ENCODE measurements at regions not wholly inside any gene's neighbourhood (a gene's known extent, or its start where the extent isn't known, plus 50 kb on each side); places are given as distances from the start of the nearest gene placed in this dataset.

DNA sequence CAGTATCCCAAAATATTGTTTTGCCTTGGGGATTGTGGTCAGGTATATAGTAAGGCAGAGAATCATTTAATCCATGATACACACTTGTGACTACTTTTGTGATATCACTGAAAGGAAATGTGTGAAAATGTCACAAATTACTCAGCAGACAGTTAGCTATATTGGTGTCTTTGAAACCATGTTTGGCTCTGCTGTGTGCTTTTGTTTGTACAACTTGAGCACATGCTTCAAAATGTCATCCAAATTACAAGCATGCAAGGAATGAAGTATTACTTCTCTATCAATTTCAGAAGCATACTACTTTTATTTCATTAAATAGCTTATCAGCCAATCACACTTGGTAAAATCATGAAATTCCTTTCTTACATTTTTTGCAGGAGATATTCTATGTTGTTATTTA, 619.0 kb upstream of the AGTR1 start:
- Histone ChIP-seq H3K9me3 (ENCODE audit: low read length) (no peaks in the 10 kb centered on the region), H3K9me2 (replicated peaks; ENCODE audit: insufficient read depth, low read length) (no peaks in the 10 kb centered on the region), H2AFZ (ENCODE audit: low read length) (no peak overlapping the region), H3K27ac (ENCODE audit: low read length) (no peak overlapping the region), H3K79me2 (ENCODE audit: low read length) (no peaks in the 10 kb centered on the region), H3K4me2 (ENCODE audit: low read depth, low read length, poor library complexity, severe bottlenecking) (no peak overlapping the region), H4K20me1 (ENCODE audit: insufficient read depth, low read depth, low read length) (no peaks in the 10 kb centered on the region), H3K36me3 (ENCODE audit: insufficient read depth, low read length) (no peaks in the 10 kb centered on the region), H3K27me3 (ENCODE audit: low read length) (no peaks in the 10 kb centered on the region), H3K4me1 (ENCODE audit: low read length) (no peaks in the 10 kb centered on the region), H3K9ac (ENCODE audit: low read length) (no peak overlapping the region), H3K4me3 (ENCODE audit: low read length) (no peak overlapping the region)
- no peak for DNase-seq

DNA sequence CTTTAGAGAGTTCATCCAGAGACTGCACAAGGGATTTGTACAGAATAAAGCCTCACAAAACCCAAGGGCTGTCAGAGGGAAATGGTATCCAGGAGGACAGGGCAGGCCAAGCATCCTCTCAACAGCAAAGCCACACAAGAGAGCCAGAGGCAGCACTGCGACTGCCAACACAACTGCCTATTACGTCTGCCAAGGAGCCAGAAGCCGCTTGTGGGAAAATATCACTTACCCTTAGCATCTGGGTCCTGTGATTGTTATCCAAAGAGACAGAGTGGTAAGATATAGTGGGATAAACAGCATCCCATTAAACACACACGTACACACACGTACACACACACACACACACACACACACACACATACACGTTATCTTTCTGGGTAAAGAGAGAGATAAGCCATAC, 618.3 kb upstream of the AGTR1 start:
- Histone ChIP-seq H3K9me3 (ENCODE audit: low read length) (no peaks in the 10 kb centered on the region), H3K79me2 (ENCODE audit: low read length) (no peaks in the 10 kb centered on the region), H3K9me2 (replicated peaks; ENCODE audit: insufficient read depth, low read length) (no peaks in the 10 kb centered on the region), H3K4me1 (ENCODE audit: low read length) (no peaks in the 10 kb centered on the region), H3K4me3 (ENCODE audit: low read length) (no peak overlapping the region), H3K27ac (ENCODE audit: low read length) (no peak overlapping the region), H3K4me2 (ENCODE audit: low read depth, low read length, poor library complexity, severe bottlenecking) (no peak overlapping the region), H3K36me3 (ENCODE audit: insufficient read depth, low read length) (no peaks in the 10 kb centered on the region), H3K27me3 (ENCODE audit: low read length) (no peaks in the 10 kb centered on the region), H4K20me1 (ENCODE audit: insufficient read depth, low read depth, low read length) (no peaks in the 10 kb centered on the region), H2AFZ (ENCODE audit: low read length) (no peak overlapping the region), H3K9ac (ENCODE audit: low read length) (no peak overlapping the region)
- DNase-seq = no peak

DNA sequence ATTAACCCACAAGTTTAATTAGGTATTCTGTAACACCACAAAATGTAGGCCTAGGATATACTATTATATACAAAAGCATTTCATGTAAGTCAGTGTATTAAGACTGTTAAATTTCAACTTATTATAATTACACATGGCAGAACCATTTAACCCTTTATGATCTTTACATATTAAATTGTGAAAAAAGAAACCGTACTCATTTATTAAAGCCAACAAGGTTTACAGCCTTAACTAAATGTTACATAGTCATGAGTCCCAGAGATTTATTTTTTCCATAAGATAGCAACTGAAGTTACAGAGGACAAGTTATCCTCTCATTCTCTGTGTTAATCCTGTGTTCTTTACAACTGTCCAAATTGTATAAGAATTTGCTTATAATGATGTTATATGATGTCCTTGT, 615.8 kb upstream of the AGTR1 start:
- H4K20me1 ChIP-seq (ENCODE audit: insufficient read depth, low read depth, low read length) = no peaks in the 10 kb centered on the region
- no peaks in the 10 kb centered on the region for H3K79me2 ChIP-seq (ENCODE audit: low read length)
- H3K36me3 ChIP-seq (ENCODE audit: insufficient read depth, low read length) = no peaks in the 10 kb centered on the region
- H3K9me3 ChIP-seq (ENCODE audit: low read length) = no peaks in the 10 kb centered on the region
- no peak for DNase-seq
- no peak overlapping the region for H2AFZ ChIP-seq (ENCODE audit: low read length)
- H3K4me2 ChIP-seq (ENCODE audit: low read depth, low read length, poor library complexity, severe bottlenecking) = no peak overlapping the region
- H3K9me2 ChIP-seq (replicated peaks; ENCODE audit: insufficient read depth, low read length) = no peaks in the 10 kb centered on the region
- H3K27ac ChIP-seq (ENCODE audit: low read length) = no peak overlapping the region
- no peaks in the 10 kb centered on the region for H3K4me1 ChIP-seq (ENCODE audit: low read length)
- no peak overlapping the region for H3K9ac ChIP-seq (ENCODE audit: low read length)
- H3K4me3 ChIP-seq (ENCODE audit: low read length) = no peak overlapping the region
- H3K27me3 ChIP-seq (ENCODE audit: low read length) = no peaks in the 10 kb centered on the region

DNA sequence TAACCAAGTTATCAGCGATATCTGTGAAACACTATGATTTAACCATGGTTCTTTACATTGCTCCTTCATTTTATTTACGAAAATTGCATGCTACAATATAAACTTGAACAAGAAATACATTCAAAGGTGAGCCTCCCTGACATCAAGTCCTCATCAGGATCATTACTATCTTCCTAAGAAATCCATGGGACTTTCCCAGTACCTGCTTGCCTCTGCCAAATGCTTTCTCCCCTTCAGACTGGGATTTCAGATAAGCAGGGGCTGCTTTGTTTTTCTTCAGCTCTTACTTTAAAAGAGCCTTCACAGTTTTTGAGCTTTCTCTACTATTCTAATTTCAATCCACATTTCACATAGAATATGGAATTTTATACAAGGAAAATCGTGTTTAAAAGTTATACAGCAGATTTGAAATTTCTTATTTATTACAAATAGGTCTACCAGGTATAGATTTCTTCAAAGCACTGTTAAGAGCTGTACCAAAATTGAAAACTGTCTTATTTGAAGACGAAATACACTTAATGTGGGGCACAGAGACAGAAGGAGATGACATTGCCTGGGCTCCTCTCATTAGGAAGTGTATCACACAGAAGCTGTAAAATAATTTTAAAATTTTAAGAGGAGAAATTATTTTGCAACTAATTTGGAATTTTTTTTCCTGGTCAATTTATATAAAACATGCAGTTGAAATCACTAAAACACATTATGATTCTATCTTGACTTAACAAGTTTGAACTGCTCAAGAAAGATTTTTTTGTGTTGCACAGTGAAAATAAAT, 615.0 kb upstream of the AGTR1 start:
- H3K9me2 ChIP-seq (replicated peaks; ENCODE audit: insufficient read depth, low read length) = no peaks in the 10 kb centered on the region
- no peak overlapping the region for H2AFZ ChIP-seq (ENCODE audit: low read length)

DNA sequence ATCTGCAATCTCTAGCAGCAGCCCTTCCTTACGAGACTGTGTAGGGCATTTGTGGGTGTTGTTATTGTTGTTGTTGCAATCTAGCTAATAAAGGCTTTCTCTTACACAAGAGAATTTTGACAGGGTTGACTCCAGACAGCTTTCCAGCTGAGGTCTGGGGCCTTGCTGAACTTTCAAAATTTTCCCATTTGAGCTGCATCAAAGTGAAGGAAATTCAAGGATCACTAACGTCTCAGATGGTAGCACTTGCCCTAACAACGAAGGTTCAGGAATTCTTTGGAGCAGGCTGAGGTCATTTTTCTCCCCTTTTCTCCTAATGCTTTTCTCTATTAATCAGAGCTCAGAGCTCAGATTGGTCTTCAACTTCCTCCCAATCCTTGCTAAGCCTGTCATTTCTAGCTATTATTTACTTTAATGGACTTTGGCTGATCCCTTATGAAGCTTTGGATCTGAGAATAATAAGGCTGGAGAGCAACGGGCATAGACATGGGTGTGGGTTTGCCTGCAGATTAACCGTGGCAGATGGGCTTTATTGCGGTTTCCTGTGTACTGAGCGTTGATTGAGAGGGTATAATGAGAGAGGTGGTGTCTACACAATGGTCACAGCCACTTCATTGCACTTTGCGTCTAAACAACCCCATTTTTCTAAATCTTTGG, 614.0 kb upstream of the AGTR1 start:
- no peak for DNase-seq
- Histone ChIP-seq H3K4me1 (ENCODE audit: low read length) (no peaks in the 10 kb centered on the region), H3K27ac (ENCODE audit: low read length) (no peak overlapping the region), H3K9me3 (ENCODE audit: low read length) (no peaks in the 10 kb centered on the region), H3K9ac (ENCODE audit: low read length) (no peak overlapping the region), H3K27me3 (ENCODE audit: low read length) (no peaks in the 10 kb centered on the region), H3K4me2 (ENCODE audit: low read depth, low read length, poor library complexity, severe bottlenecking) (no peak overlapping the region), H3K36me3 (ENCODE audit: insufficient read depth, low read length) (no peaks in the 10 kb centered on the region), H3K79me2 (ENCODE audit: low read length) (no peaks in the 10 kb centered on the region), H3K4me3 (ENCODE audit: low read length) (no peak overlapping the region), H3K9me2 (replicated peaks; ENCODE audit: insufficient read depth, low read length) (no peaks in the 10 kb centered on the region), H4K20me1 (ENCODE audit: insufficient read depth, low read depth, low read length) (no peaks in the 10 kb centered on the region), H2AFZ (ENCODE audit: low read length) (no peak overlapping the region)

More for the DNA sequence above, 615.0 kb upstream of the AGTR1 start:
- no peaks in the 10 kb centered on the region for H4K20me1 ChIP-seq (ENCODE audit: insufficient read depth, low read depth, low read length)
- H3K9me3 ChIP-seq (ENCODE audit: low read length) = no peaks in the 10 kb centered on the region
- no peaks in the 10 kb centered on the region for H3K4me1 ChIP-seq (ENCODE audit: low read length)
- H3K36me3 ChIP-seq (ENCODE audit: insufficient read depth, low read length) = no peaks in the 10 kb centered on the region
- no peak overlapping the region for H3K4me2 ChIP-seq (ENCODE audit: low read depth, low read length, poor library complexity, severe bottlenecking)
- no peaks in the 10 kb centered on the region for H3K79me2 ChIP-seq (ENCODE audit: low read length)
- no peaks in the 10 kb centered on the region for H3K27me3 ChIP-seq (ENCODE audit: low read length)
- no peak for DNase-seq
- H3K27ac ChIP-seq (ENCODE audit: low read length) = no peak overlapping the region
- no peak overlapping the region for H3K4me3 ChIP-seq (ENCODE audit: low read length)
- H3K9ac ChIP-seq (ENCODE audit: low read length) = no peak overlapping the region

DNA sequence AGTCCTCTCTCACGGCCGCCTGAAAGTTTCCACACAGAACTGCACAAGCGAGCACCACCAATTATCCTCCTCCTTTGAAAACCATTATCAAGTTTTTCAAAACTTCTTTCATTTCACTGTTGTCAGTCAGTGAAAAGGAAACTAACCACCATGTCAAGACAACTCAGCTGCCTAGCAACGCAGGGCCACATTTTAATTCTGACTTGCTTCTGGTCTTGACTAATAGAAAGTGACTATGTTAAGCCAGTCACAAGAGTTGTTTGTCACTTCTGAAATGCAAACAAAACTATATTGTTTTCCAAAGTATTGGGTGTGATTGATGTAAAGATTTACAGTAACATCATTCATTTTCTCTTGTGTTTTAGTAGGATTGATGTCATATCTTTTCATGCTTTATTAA, 612.8 kb upstream of the AGTR1 start:
- no peaks in the 10 kb centered on the region for H3K36me3 ChIP-seq (ENCODE audit: insufficient read depth, low read length)
- H3K9me2 ChIP-seq (replicated peaks; ENCODE audit: insufficient read depth, low read length) = no peaks in the 10 kb centered on the region
- H3K4me1 ChIP-seq (ENCODE audit: low read length) = no peaks in the 10 kb centered on the region
- DNase-seq = no peak
- H4K20me1 ChIP-seq (ENCODE audit: insufficient read depth, low read depth, low read length) = no peaks in the 10 kb centered on the region
- no peaks in the 10 kb centered on the region for H3K27me3 ChIP-seq (ENCODE audit: low read length)
- H3K79me2 ChIP-seq (ENCODE audit: low read length) = no peaks in the 10 kb centered on the region
- no peak overlapping the region for H2AFZ ChIP-seq (ENCODE audit: low read length)
- H3K27ac ChIP-seq (ENCODE audit: low read length) = no peak overlapping the region
- H3K9ac ChIP-seq (ENCODE audit: low read length) = no peak overlapping the region
- no peak overlapping the region for H3K4me2 ChIP-seq (ENCODE audit: low read depth, low read length, poor library complexity, severe bottlenecking)
- H3K4me3 ChIP-seq (ENCODE audit: low read length) = no peak overlapping the region
- H3K9me3 ChIP-seq (ENCODE audit: low read length) = no peaks in the 10 kb centered on the region

DNA sequence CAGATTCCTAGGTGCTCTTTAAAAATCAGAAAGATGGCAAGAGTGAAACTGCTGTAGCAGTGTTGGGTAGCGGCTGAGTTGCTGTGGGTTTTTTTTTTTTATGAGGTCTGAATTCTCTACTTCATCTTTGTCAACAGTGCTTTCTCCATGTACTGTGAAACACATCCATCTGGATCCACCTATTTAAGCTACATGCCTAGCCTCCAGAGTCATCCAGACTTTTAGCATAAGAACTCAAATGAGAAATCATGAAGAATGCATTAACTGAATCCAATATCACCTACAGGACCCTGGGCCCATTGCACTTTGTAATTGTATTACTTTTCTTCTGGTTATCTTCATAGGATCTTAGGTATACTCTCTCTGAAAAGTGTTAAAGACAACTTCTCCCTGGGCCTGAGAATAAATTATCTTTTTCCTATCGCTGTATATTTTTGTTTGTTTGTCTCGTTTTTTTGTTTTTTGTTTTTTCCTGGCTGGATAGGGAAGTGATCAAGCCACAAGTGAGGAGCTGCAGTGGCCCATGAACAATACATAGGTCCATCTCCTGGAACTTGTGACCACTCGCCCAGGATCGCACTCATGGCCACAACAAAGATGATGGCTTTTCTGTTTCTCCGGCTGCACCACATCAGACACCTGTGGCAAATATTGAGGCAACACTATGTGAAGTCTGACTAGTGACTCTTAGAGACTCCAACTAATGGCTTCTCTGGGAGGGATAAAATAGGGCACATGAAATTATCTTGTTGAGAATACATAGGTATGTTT, 609.9 kb upstream of the AGTR1 start:
- no peak for DNase-seq
- Histone ChIP-seq H2AFZ (ENCODE audit: low read length) (no peak overlapping the region), H3K9me2 (replicated peaks; ENCODE audit: insufficient read depth, low read length) (no peaks in the 10 kb centered on the region), H4K20me1 (ENCODE audit: insufficient read depth, low read depth, low read length) (no peaks in the 10 kb centered on the region), H3K27me3 (ENCODE audit: low read length) (no peaks in the 10 kb centered on the region), H3K9ac (ENCODE audit: low read length) (no peak overlapping the region), H3K36me3 (ENCODE audit: insufficient read depth, low read length) (no peaks in the 10 kb centered on the region), H3K4me2 (ENCODE audit: low read depth, low read length, poor library complexity, severe bottlenecking) (no peak overlapping the region), H3K27ac (ENCODE audit: low read length) (no peak overlapping the region), H3K4me1 (ENCODE audit: low read length) (no peaks in the 10 kb centered on the region), H3K4me3 (ENCODE audit: low read length) (no peak overlapping the region), H3K79me2 (ENCODE audit: low read length) (no peaks in the 10 kb centered on the region), H3K9me3 (ENCODE audit: low read length) (no peaks in the 10 kb centered on the region)

DNA sequence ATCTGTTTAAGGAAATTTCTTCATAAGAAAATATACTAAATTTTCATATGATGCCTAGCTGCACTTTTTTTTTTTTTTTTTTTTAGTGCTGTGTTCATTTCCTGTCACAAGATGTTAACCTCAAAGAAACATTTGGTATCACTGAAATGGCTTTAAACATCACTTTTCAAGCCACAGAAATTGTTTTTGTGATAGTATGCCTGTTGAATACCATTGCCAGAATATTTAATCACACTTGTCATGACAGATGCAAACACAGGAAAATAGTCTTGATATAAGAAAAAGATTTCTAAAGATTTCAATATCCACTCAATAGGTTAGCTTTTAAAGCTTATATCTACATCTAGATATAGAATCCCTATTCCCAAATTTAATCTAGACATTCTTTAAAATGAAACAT, 608.5 kb upstream of the AGTR1 start:
- Histone ChIP-seq H3K27me3 (ENCODE audit: low read length) (no peaks in the 10 kb centered on the region), H2AFZ (ENCODE audit: low read length) (no peak overlapping the region), H3K9ac (ENCODE audit: low read length) (no peak overlapping the region), H3K4me2 (ENCODE audit: low read depth, low read length, poor library complexity, severe bottlenecking) (no peak overlapping the region), H3K4me1 (ENCODE audit: low read length) (no peaks in the 10 kb centered on the region), H3K79me2 (ENCODE audit: low read length) (no peaks in the 10 kb centered on the region), H3K27ac (ENCODE audit: low read length) (no peak overlapping the region), H3K4me3 (ENCODE audit: low read length) (no peak overlapping the region), H3K9me2 (replicated peaks; ENCODE audit: insufficient read depth, low read length) (no peaks in the 10 kb centered on the region), H3K9me3 (ENCODE audit: low read length) (no peaks in the 10 kb centered on the region), H4K20me1 (ENCODE audit: insufficient read depth, low read depth, low read length) (no peaks in the 10 kb centered on the region), H3K36me3 (ENCODE audit: insufficient read depth, low read length) (no peaks in the 10 kb centered on the region)
- no peak for DNase-seq

Data from Karpas-422 (cell line).